SK-N-SH (cell line): ENCODE measurements at regions not wholly inside any gene's neighbourhood (a gene's known extent, or its start where the extent isn't known, plus 50 kb on each side); places are given as distances from the start of the nearest gene placed in this dataset.

Source experiments
- CTCF ChIA-PET: fragments of 300-600, 350-600 bp; formaldehyde crosslinking; extraction: SDS; loops from one replicate; lab custom pipeline; 2021; lab: Yijun Ruan, JAX
- POLR2A ChIA-PET: fragments of 350-600 bp; sonication (Branson Sonifier 250); formaldehyde crosslinking; extraction: SDS; loops from one replicate; lab custom pipeline; 2020; ENCODE audit warnings: antibody characterized with exemption, inconsistent platforms; lab: Yijun Ruan, JAX
- DNase-seq: peaks from one replicate; pipeline ENCODE4 v3.0.0; 2012
- H2AFZ ChIP-seq: fragments of 200-600 bp; sonication (generic); 2 replicates; pipeline ENCODE4 v1.8.1; 2016; ENCODE audit warnings: antibody characterized with exemption, mild to moderate bottlenecking, low read depth
- H3F3A ChIP-seq: fragments of 200-600 bp; sonication (generic); replicated peaks from 2 replicates; pipeline ENCODE3; 2016; ENCODE audit warnings: antibody characterized with exemption, mild to moderate bottlenecking; ENCODE audit not compliant: insufficient read depth
- H3K27ac ChIP-seq, 2 experiments: fragments of 200-500 bp in 1 of 2; fragments of 200-600 bp in 1 of 2; sonication (Bioruptor generic) in 1 of 2; sonication (generic), shearing (Covaris generic) in 1 of 2; 2 replicates each; pipeline versions ENCODE4 v1.5.1 to v1.6.1; 2014 to 2016; ENCODE audit warnings: low read depth in 2 of 2, inconsistent platforms in 1 of 2, low read length in 1 of 2, mild to moderate bottlenecking in 1 of 2, mixed read lengths in 1 of 2
- H3K27me3 ChIP-seq: fragments of 200-600 bp; sonication (generic), shearing (Covaris generic); 2 replicates; pipeline ENCODE4 v1.6.1; 2016; ENCODE audit warnings: mixed run types; ENCODE audit not compliant: insufficient read depth
- H3K36me3 ChIP-seq, 2 experiments: fragments of 200-500 bp in 1 of 2; fragments of 200-600 bp in 1 of 2; sonication (Bioruptor generic) in 1 of 2; sonication (generic) in 1 of 2; replicated peaks in 1 of 2; 2 replicates each; pipeline versions ENCODE3 to v1.5.1; 2014 to 2016; ENCODE audit warnings: low read length in 1 of 2, mild to moderate bottlenecking in 1 of 2; ENCODE audit not compliant: insufficient read depth in 2 of 2, control insufficient read depth in 1 of 2
- H3K4me1 ChIP-seq, 2 experiments: fragments of 200-500 bp in 1 of 2; fragments of 200-600 bp in 1 of 2; sonication (Bioruptor generic) in 1 of 2; sonication (generic), shearing (Covaris generic) in 1 of 2; 2 replicates each; pipeline versions ENCODE4 v1.5.1 to v1.6.1; 2014 to 2016; ENCODE audit warnings: low read depth in 1 of 2, low read length in 1 of 2, mixed run types in 1 of 2; ENCODE audit not compliant: insufficient read depth in 2 of 2, control insufficient read depth in 1 of 2
- H3K4me2 ChIP-seq: fragments of 200-600 bp; sonication (generic), shearing (Covaris generic); 2 replicates; pipeline ENCODE4 v1.6.1; 2017; ENCODE audit warnings: mixed run types
- H3K4me3 ChIP-seq, 2 experiments: fragments of 200-500 bp in 1 of 2; fragments of 200-600 bp in 1 of 2; sonication (Bioruptor generic) in 1 of 2; sonication (generic), shearing (Covaris generic) in 1 of 2; 2 replicates each; pipeline versions ENCODE4 v1.5.1 to v1.8.1; 2014 to 2016; ENCODE audit warnings: low read depth in 2 of 2, inconsistent platforms in 1 of 2, low read length in 1 of 2, mild to moderate bottlenecking in 1 of 2, mixed read lengths in 1 of 2, moderate library complexity in 1 of 2
- H3K79me2 ChIP-seq: fragments of 200-600 bp; sonication (generic); 2 replicates; pipeline ENCODE4 v1.8.1; 2017; ENCODE audit warnings: mild to moderate bottlenecking; ENCODE audit not compliant: insufficient read depth
- H3K9ac ChIP-seq: fragments of 200-600 bp; sonication (generic); 2 replicates; pipeline ENCODE4 v1.6.1; 2017; ENCODE audit warnings: mixed run types
- H3K9me2 ChIP-seq: fragments of 200-600 bp; sonication (generic); 2 replicates; pipeline ENCODE4 v1.6.1; 2017; ENCODE audit warnings: mixed run types
- H3K9me3 ChIP-seq: fragments of 200-600 bp; sonication (generic); 2 replicates; pipeline ENCODE4 v1.6.1; 2017; ENCODE audit warnings: mixed run types, mild to moderate bottlenecking, moderate library complexity
- H4K20me1 ChIP-seq: fragments of 200-600 bp; sonication (generic); 2 replicates; pipeline ENCODE4 v1.6.1; 2017; ENCODE audit warnings: mild to moderate bottlenecking, mixed run types; ENCODE audit not compliant: insufficient read depth
- CHD2 ChIP-seq: fragments of 150-350 bp; IDR thresholded peaks from 2 replicates; pipeline ENCODE4 v1.6.1; 2018; ENCODE audit warnings: low read length; ENCODE audit not compliant: partially characterized antibody
- EP300 ChIP-seq, 2 experiments: IDR thresholded peaks; 2 replicates each; pipeline versions ENCODE4 v1.4.0 to v1.6.1; 2012; ENCODE audit warnings: borderline replicate concordance in 1 of 2, low read depth in 1 of 2, low read length in 1 of 2
- EZH2phosphoT487 ChIP-seq: fragments of 200-600 bp; sonication (generic); IDR thresholded peaks from 2 replicates; pipeline ENCODE4 v1.6.1; 2017; ENCODE audit warnings: low read depth, mixed run types, mild to moderate bottlenecking, antibody characterized with exemption, moderate library complexity, borderline replicate concordance
- FOSL2 ChIP-seq: IDR thresholded peaks from 2 replicates; pipeline ENCODE4 v1.4.0; 2012; ENCODE audit warnings: low read depth, mild to moderate bottlenecking, moderate library complexity, borderline replicate concordance
- FOXJ3 ChIP-seq: sonication (generic); formaldehyde crosslinking; IDR thresholded peaks from 2 replicates; pipeline ENCODE4 v1.5.1; 2020; ENCODE audit warnings: mild to moderate bottlenecking, missing genetic modification reagents
- FOXM1 ChIP-seq: IDR thresholded peaks from 2 replicates; pipeline ENCODE4 v1.4.0; 2012; ENCODE audit warnings: low read depth, mild to moderate bottlenecking
- GABPA ChIP-seq: IDR thresholded peaks from 2 replicates; pipeline ENCODE4 v1.4.0; 2012; ENCODE audit warnings: low read depth, mild to moderate bottlenecking
- IRF3 ChIP-seq: fragments of 150-350 bp; IDR thresholded peaks from 2 replicates; pipeline ENCODE4 v1.6.1; 2016; ENCODE audit warnings: mild to moderate bottlenecking, low read depth, low read length
- JUND ChIP-seq: IDR thresholded peaks from 2 replicates; pipeline ENCODE4 v1.4.0; 2012
- MEF2A ChIP-seq: IDR thresholded peaks from 2 replicates; pipeline ENCODE4 v1.4.0; 2012; ENCODE audit warnings: low read depth, borderline replicate concordance
- MXI1 ChIP-seq: IDR thresholded peaks from 2 replicates; pipeline ENCODE4 v1.6.1; 2012; ENCODE audit warnings: mild to moderate bottlenecking, low read depth, low read length, improper control_type of control experiment
- NRF1 ChIP-seq: IDR thresholded peaks from 2 replicates; pipeline ENCODE4 v1.6.1; 2012; ENCODE audit warnings: low read depth, mild to moderate bottlenecking, low read length
- POLR2AphosphoS5 ChIP-seq: IDR thresholded peaks from 2 replicates; pipeline ENCODE4 v1.6.1; 2012; ENCODE audit warnings: low read depth, low read length
- RAD21 ChIP-seq: IDR thresholded peaks from 2 replicates; pipeline ENCODE4 v1.6.1; 2012; ENCODE audit warnings: mild to moderate bottlenecking, low read length
- REST ChIP-seq: IDR thresholded peaks from 2 replicates; pipeline ENCODE4 v1.6.1; 2012; ENCODE audit warnings: mild to moderate bottlenecking, low read depth, low read length, moderate library complexity
- SIN3A ChIP-seq: IDR thresholded peaks from 2 replicates; pipeline ENCODE4 v1.6.1; 2012; ENCODE audit warnings: low read depth, mild to moderate bottlenecking, low read length, moderate library complexity, borderline replicate concordance
- TAF1 ChIP-seq: IDR thresholded peaks from 2 replicates; pipeline ENCODE4 v1.6.1; 2012; ENCODE audit warnings: low read depth, mild to moderate bottlenecking, low read length, moderate library complexity, borderline replicate concordance
- TCF12 ChIP-seq: IDR thresholded peaks from 2 replicates; pipeline ENCODE4 v1.4.0; 2012
- TEAD4 ChIP-seq: IDR thresholded peaks from 2 replicates; pipeline ENCODE4 v1.4.0; 2012; ENCODE audit warnings: mild to moderate bottlenecking, borderline replicate concordance; ENCODE audit not compliant: insufficient read depth
- USF1 ChIP-seq: IDR thresholded peaks from 2 replicates; pipeline ENCODE4 v1.4.0; 2012; ENCODE audit warnings: low read depth, borderline replicate concordance
- USF2 ChIP-seq: fragments of 150-350 bp; IDR thresholded peaks from 2 replicates; pipeline ENCODE4 v1.6.1; 2017; ENCODE audit warnings: antibody characterized with exemption, low read length, low read depth, borderline replicate concordance
- YY1 ChIP-seq: IDR thresholded peaks from 2 replicates; pipeline ENCODE4 v1.4.0; 2012; ENCODE audit warnings: low read depth, mild to moderate bottlenecking
- WGBS: methylation state at CpG from one replicate; pipeline ENCODE4 v1.1.6; 2017; ENCODE audit warnings: low lambda C conversion rate; 5-methylcytosine and 5-hydroxymethylcytosine counted together

- H3K9ac ChIP-seq = peak overlapping the region; percentile 19; the same call in 1 of the 2 replicates
- peak overlapping the region in 1 of 2 experiments; percentile 62; a peak in 2 of 4 replicates for H3K27ac ChIP-seq
- TF ChIP-seq JUND (peak; percentile 34; the same call in 1 of the 2 replicates), FOXJ3 (CRISPR knock-in tag) (no peak), POLR2AphosphoS5 (no peak), EZH2phosphoT487 (no peak), SIN3A (no peak), CHD2 (no peak), MXI1 (no peak), TEAD4 (peak; percentile 50; the same call in 1 of the 2 replicates), NRF1 (no peak), YY1 (no peak), USF2 (no peak), MEF2A (no peak), TCF12 (no peak; the same call in 1 of the 2 replicates), FOXM1 (no peak), EP300 (IDR thresholded peaks at IDR 0.05; ENCODE audit: borderline replicate concordance in 1 of 2, low read depth in 1 of 2, low read length in 1 of 2) (no peak), USF1 (no peak), IRF3 (no peak), FOSL2 (peak; percentile 28; the same call in 1 of the 2 replicates), TAF1 (no peak), GABPA (no peak), RAD21 (no peak), REST (no peak)
Measured at GRCh38 chr2:19140463-19141208, 217.8 kb downstream of the OSR1 start.

More at GRCh38 chr2:19140463-19141208, 217.8 kb downstream of the OSR1 start:
- H3K4me1 ChIP-seq = peaks cover 0 to 30% of the 10 kb centered on the region in 2 experiments; a peak in 2 of 4 replicates
- H4K20me1 ChIP-seq = no peaks in the 10 kb centered on the region
- POLR2A ChIA-PET = no interaction called here
- WGBS = 78% methylated on average over 3 of the region's 3 CpGs
- H3K4me2 ChIP-seq = peak overlapping the region; percentile 42
- H3K36me3 ChIP-seq = no peaks in the 10 kb centered on the region
- DNase-seq = no peak
- peaks cover 17% of the 10 kb centered on the region for H3F3A ChIP-seq
- no peaks in the 10 kb centered on the region for H3K79me2 ChIP-seq
- H2AFZ ChIP-seq = peak overlapping the region; percentile 37; the same call in 1 of the 2 replicates
- no peak overlapping the region for H3K4me3 ChIP-seq
- CTCF ChIA-PET = interaction anchor here (0.6 kb wide), 1 partner anchor 886 kb away, joined by 3 read pairs; no protein-coding TSS in a partner anchor
- no peaks in the 10 kb centered on the region for H3K9me3 ChIP-seq
- H3K27me3 ChIP-seq = no peaks in the 10 kb centered on the region
- no peaks in the 10 kb centered on the region for H3K9me2 ChIP-seq
